NB4 (cell line): ENCODE measurements at regions not wholly inside any gene's neighbourhood (a gene's known extent, or its start where the extent isn't known, plus 50 kb on each side); places are given as distances from the start of the nearest gene placed in this dataset.

Source experiments
- DNase-seq: peaks from one replicate; pipeline ENCODE4 v3.0.0; 2010; ENCODE audit warnings: low read depth
- H3K4me3 ChIP-seq: one replicate; pipeline ENCODE4 v1.5.1; 2011; ENCODE audit warnings: mild to moderate bottlenecking, low read depth, low read length, moderate library complexity
- MYC ChIP-seq: IDR thresholded peaks from 2 replicates; pipeline ENCODE4 v1.6.1; 2011; ENCODE audit warnings: low read depth, low read length
- POLR2A ChIP-seq: IDR thresholded peaks from 2 replicates; pipeline ENCODE4 v1.6.1; 2011; ENCODE audit warnings: mild to moderate bottlenecking; ENCODE audit not compliant: insufficient read length; ENCODE audit errors: extremely low read depth
- TF ChIP-seq, protein P1 (sequence below): IDR thresholded peaks from 2 replicates; pipeline ENCODE4 v1.6.1; 2011; ENCODE audit warnings: low read depth, low read length
- TF ChIP-seq, protein P2 (sequence below): IDR thresholded peaks from one replicate; pipeline ENCODE4 v1.5.1; 2012; ENCODE audit warnings: low read depth, low read length

DNA sequence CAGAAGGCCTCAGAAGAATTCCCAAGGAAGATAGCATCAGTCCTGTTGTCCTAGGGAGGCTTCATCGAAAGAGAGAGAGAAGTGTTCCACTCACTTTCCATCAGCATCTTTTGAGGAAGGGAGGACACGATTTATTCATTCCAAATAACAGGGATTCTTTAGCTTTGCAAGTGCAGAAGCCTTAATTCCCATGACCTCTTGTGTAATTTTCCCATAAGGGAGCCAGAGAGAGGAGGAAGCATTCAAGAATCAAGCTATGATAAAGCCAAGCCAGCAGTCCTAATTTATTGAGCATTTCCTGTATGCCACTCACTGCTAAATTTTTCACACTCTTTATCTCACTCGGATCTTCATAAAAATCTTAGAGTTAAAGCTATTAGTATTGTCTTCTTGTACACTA, 169.7 kb upstream of the MITF start:
- TF ChIP-seq, protein P1, sequence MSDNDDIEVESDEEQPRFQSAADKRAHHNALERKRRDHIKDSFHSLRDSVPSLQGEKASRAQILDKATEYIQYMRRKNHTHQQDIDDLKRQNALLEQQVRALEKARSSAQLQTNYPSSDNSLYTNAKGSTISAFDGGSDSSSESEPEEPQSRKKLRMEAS, result no peak
- TF ChIP-seq MYC, result no peak
- TF ChIP-seq POLR2A, result no peak
- TF ChIP-seq, protein P2, sequence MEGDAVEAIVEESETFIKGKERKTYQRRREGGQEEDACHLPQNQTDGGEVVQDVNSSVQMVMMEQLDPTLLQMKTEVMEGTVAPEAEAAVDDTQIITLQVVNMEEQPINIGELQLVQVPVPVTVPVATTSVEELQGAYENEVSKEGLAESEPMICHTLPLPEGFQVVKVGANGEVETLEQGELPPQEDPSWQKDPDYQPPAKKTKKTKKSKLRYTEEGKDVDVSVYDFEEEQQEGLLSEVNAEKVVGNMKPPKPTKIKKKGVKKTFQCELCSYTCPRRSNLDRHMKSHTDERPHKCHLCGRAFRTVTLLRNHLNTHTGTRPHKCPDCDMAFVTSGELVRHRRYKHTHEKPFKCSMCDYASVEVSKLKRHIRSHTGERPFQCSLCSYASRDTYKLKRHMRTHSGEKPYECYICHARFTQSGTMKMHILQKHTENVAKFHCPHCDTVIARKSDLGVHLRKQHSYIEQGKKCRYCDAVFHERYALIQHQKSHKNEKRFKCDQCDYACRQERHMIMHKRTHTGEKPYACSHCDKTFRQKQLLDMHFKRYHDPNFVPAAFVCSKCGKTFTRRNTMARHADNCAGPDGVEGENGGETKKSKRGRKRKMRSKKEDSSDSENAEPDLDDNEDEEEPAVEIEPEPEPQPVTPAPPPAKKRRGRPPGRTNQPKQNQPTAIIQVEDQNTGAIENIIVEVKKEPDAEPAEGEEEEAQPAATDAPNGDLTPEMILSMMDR, result no peak
- no peak for DNase-seq
- H3K4me3 ChIP-seq, result no peak overlapping the region

DNA sequence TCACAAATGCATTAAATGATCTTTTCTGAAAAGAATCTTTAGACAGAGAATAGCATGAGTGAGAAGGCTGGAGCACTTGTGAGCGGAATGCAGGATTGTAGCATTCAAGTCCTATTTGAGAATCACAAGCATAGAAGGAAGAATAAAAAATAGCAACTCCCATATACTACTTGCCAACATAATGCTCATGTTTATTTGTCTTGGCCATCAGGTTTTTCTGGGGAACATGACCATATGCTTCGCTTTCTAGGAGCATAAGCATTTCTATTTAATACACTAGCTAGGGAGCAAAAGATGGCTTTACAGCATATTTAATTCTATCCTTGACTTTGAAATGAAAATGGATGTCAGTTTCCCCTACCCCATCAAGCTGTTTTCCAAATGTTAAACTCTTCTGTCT, 170.3 kb upstream of the MITF start:
- DNase-seq, result no peak
- no peak overlapping the region for H3K4me3 ChIP-seq
- no peak for TF ChIP-seq MYC
- no peak for TF ChIP-seq POLR2A
- TF ChIP-seq, protein P1, result no peak
- TF ChIP-seq, protein P2, result no peak

DNA sequence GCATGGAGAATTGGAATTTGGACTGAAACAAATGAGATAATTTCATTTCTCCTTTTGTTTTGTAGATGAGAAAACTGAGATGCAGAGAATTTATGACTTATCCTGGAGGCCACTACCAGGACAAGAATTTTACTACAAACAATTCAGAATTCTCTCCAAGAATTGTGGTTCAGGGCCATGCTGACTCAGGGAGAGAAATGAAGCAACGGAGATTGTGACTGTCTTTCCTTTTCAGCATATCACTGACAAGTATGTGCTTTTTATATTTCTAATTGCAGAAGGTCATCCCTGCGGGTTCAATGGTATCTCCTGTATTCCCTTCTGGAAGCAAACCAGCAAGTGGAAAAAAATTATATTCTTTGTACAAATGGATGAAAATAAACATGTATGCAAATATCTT, 170.8 kb upstream of the MITF start:
- no peak for DNase-seq
- no peak overlapping the region for H3K4me3 ChIP-seq
- TF ChIP-seq, protein P1, result no peak
- TF ChIP-seq POLR2A, result no peak
- TF ChIP-seq, protein P2, result no peak
- no peak for TF ChIP-seq MYC

DNA sequence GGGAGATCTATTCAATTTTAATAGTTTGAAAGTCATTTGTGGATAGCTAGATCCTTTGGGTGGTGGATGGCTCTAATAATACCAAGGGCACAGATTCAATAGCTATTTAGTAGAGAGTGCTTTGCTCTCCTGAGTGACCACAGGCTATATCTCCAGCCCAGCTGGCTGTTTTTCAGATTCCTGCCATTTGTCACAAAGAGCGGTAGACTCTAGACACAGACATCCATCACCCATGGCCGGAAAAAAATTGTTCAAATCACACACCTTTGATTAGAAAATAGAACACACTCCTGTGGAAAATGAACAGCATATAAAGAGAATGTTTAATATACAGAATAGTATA, 171.6 kb upstream of the MITF start:
- no peak for DNase-seq
- no peak overlapping the region for H3K4me3 ChIP-seq
- TF ChIP-seq MYC (no peak), POLR2A (no peak)
- TF ChIP-seq, protein P1, result no peak
- TF ChIP-seq, protein P2, result no peak

DNA sequence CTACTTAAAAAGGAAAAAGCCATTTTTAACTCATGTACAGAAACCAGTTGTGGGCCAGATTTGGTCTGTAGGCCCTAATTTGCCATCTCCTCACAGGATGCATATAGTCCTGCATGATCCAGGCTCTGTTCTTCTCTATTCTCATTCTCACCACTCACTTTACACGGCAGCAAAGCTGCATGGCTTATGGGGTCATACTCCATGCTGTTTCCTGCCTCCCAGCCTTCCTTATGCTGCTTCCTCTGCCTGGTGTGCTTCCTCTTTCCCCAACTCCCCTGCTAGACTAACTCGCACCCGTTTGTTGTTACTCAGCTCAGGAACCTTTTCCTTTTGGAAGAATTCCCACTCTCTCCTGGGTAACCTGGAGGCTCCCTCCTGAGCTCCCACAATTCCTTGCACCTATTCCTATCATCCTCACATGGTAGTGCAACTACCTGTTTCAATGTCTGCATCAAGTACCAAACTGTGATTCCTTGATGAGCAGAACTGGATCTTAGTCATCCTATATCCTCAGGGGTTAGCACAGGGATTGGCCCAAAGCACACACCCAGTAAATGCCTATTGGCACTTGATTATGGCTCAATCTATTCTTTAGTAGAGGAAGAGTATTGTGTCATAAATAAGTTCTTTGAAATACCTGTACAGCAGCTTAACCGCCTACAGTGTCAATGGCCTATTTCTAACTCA, 172.1 kb upstream of the MITF start:
- TF ChIP-seq, protein P2, result no peak
- TF ChIP-seq MYC (no peak), POLR2A (no peak)
- TF ChIP-seq, protein P1, result no peak
- no peak overlapping the region for H3K4me3 ChIP-seq
- DNase-seq, result no peak

DNA sequence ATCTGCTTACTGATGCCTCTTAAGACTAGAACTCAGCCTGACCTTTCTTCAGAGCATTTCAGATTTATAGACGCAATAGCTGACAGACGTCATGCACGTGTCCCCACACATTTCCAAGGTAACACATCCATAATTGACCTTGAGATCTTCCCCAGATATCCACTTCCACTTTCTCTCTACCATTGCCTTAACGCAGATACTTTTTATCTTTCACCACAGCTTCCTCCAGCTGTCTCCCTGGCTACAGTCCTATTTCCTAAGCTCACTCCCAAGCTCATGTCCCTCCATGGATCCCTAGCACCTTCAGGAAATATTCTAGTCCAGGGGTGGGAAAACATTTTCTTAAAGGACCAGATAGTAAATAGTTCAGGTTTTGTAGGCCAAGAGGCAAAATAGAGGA, 173.0 kb upstream of the MITF start:
- DNase-seq, result no peak
- TF ChIP-seq, protein P1, result no peak
- TF ChIP-seq POLR2A (no peak), MYC (no peak)
- TF ChIP-seq, protein P2, result no peak
- no peak overlapping the region for H3K4me3 ChIP-seq
